GM23338 (cell line): ENCODE measurements at regions not wholly inside any gene's neighbourhood (a gene's known extent, or its start where the extent isn't known, plus 50 kb on each side); places are given as distances from the start of the nearest gene placed in this dataset.

ENCODE experiments used
- ATAC-seq: fragments of 200-7000 bp; cut with Tn5 transposase; 3 replicates; pipeline ENCODE4 v1.9.1; 2020
- DNase-seq: peaks from one replicate; pipeline ENCODE4 v3.0.0-alpha.2; 2015; ENCODE audit warnings: low spot score
- H2AFZ ChIP-seq: fragments of 200-600 bp; sonication (generic); 2 replicates; pipeline ENCODE4 v1.8.0; 2016; ENCODE audit warnings: antibody characterized with exemption, mild to moderate bottlenecking, moderate library complexity
- H3F3A ChIP-seq: fragments of 200-600 bp; sonication (generic); replicated peaks from 2 replicates; pipeline ENCODE4 v1.8.0; 2017; ENCODE audit warnings: antibody characterized with exemption, mixed run types, low read depth
- H3K27ac ChIP-seq: fragments of 200-600 bp; sonication (generic); 2 replicates; pipeline ENCODE4 v1.6.1; 2016; ENCODE audit warnings: low read depth
- H3K27me3 ChIP-seq: fragments of 200-600 bp; sonication (generic); 2 replicates; pipeline ENCODE4 v1.8.0; 2016; ENCODE audit warnings: mild to moderate bottlenecking, mixed run types, moderate library complexity; ENCODE audit not compliant: insufficient read depth
- H3K36me3 ChIP-seq: fragments of 200-600 bp; sonication (generic); 2 replicates; pipeline ENCODE4 v1.8.0; 2016; ENCODE audit warnings: mild to moderate bottlenecking; ENCODE audit not compliant: insufficient read depth
- H3K4me1 ChIP-seq: fragments of 200-600 bp; sonication (generic); 2 replicates; pipeline ENCODE4 v1.8.0; 2016; ENCODE audit warnings: mild to moderate bottlenecking, moderate library complexity; ENCODE audit not compliant: insufficient read depth
- H3K4me2 ChIP-seq: fragments of 200-600 bp; sonication (generic); 2 replicates; pipeline ENCODE4 v1.7.1; 2017; ENCODE audit warnings: mixed run types
- H3K4me3 ChIP-seq: fragments of 200-600 bp; sonication (generic); 2 replicates; pipeline ENCODE4 v1.6.1; 2016; ENCODE audit warnings: mixed run types
- H3K79me2 ChIP-seq: fragments of 200-600 bp; sonication (generic); replicated peaks from 2 replicates; pipeline ENCODE4 v1.8.0; 2017; ENCODE audit warnings: mild to moderate bottlenecking; ENCODE audit not compliant: insufficient read depth
- H3K9me2 ChIP-seq: fragments of 200-600 bp; sonication (generic); 2 replicates; pipeline ENCODE4 v1.8.0; 2017; ENCODE audit not compliant: insufficient read depth
- H4K20me1 ChIP-seq: fragments of 200-600 bp; sonication (generic); replicated peaks from 2 replicates; pipeline ENCODE4 v1.8.0; 2017; ENCODE audit warnings: mild to moderate bottlenecking; ENCODE audit not compliant: insufficient read depth
- H3K27ac Mint-ChIP-seq: 2 replicates; pipeline ENCODE4 v1.8.0; 2020; ENCODE audit warnings: inconsistent platforms, mild to moderate bottlenecking, moderate library complexity, mixed read lengths
- H3K27me3 Mint-ChIP-seq: 3 replicates; pipeline ENCODE4 v1.8.0; 2022; ENCODE audit warnings: low read depth, mild to moderate bottlenecking, moderate library complexity, mixed read lengths, inconsistent platforms; ENCODE audit not compliant: insufficient read depth, poor library complexity
- H3K36me3 Mint-ChIP-seq: 3 replicates; pipeline ENCODE4 v1.8.0; 2021; ENCODE audit warnings: low read depth, mild to moderate bottlenecking, inconsistent platforms, moderate library complexity, mixed read lengths
- H3K4me1 Mint-ChIP-seq: 3 replicates; pipeline ENCODE4 v1.8.0; 2020; ENCODE audit warnings: mild to moderate bottlenecking, inconsistent platforms, mixed read lengths
- H3K4me3 Mint-ChIP-seq: 3 replicates; pipeline ENCODE4 v1.8.0; 2021; ENCODE audit warnings: moderate library complexity, mild to moderate bottlenecking, inconsistent platforms, mixed read lengths
- H3K9me3 Mint-ChIP-seq: 3 replicates; pipeline ENCODE4 v1.8.0; 2020; ENCODE audit warnings: moderate library complexity, mild to moderate bottlenecking, inconsistent platforms, mixed read lengths
- CREB1 ChIP-seq: fragments of 250-450 bp; sonication (Bioruptor Pico); IDR thresholded peaks from 2 replicates; pipeline ENCODE4 v1.5.0; 2020; ENCODE audit warnings: low read depth, mild to moderate bottlenecking, moderate library complexity
- CTCF ChIP-seq, 2 experiments: fragments of 200-600 bp in 1 of 2; sonication (generic) in 1 of 2; conservative IDR thresholded peaks; 2 replicates each; pipeline versions ENCODE4 v1.5.1 to v1.6.1; 2016 to 2017; ENCODE audit warnings: antibody characterized with exemption in 2 of 2, low read depth in 2 of 2, mild to moderate bottlenecking in 2 of 2, moderate library complexity in 1 of 2
- EZH2 ChIP-seq: fragments of 200-600 bp; sonication (generic); IDR thresholded peaks from one replicate; pipeline ENCODE4 v1.8.0; 2017; ENCODE audit warnings: antibody characterized with exemption, mild to moderate bottlenecking, low read depth; ENCODE audit not compliant: unreplicated experiment
- JUNB ChIP-seq: IDR thresholded peaks from one replicate; pipeline ENCODE4 v1.6.1; 2016; ENCODE audit warnings: antibody characterized with exemption; ENCODE audit not compliant: unreplicated experiment
- REST ChIP-seq: IDR thresholded peaks from one replicate; pipeline ENCODE4 v1.6.1; 2018; ENCODE audit warnings: antibody characterized with exemption; ENCODE audit not compliant: unreplicated experiment
- STAT1 ChIP-seq: IDR thresholded peaks from one replicate; pipeline ENCODE4 v1.6.1; 2016; ENCODE audit warnings: antibody characterized with exemption; ENCODE audit not compliant: unreplicated experiment
- ZNF114 ChIP-seq: fragments of 250-450 bp; sonication (Bioruptor Pico); IDR thresholded peaks from 2 replicates; pipeline ENCODE4 v1.5.0; 2020; ENCODE audit warnings: mild to moderate bottlenecking, moderate library complexity
- ZNF331 ChIP-seq: fragments of 250-450 bp; sonication (Bioruptor Pico); IDR thresholded peaks from 2 replicates; pipeline ENCODE4 v1.5.0; 2020; ENCODE audit warnings: low read depth, mild to moderate bottlenecking, moderate library complexity
- ZNF462 ChIP-seq: fragments of 250-450 bp; sonication (Bioruptor Pico); IDR thresholded peaks from 2 replicates; pipeline ENCODE4 v1.5.0; 2020; ENCODE audit warnings: mild to moderate bottlenecking, moderate library complexity

- H3K27me3 Mint-ChIP-seq = peaks cover 1% of the 10 kb centered on the region
- Histone ChIP-seq H3K27me3 (no peaks in the 10 kb centered on the region), H3F3A (no peaks in the 10 kb centered on the region), H4K20me1 (no peaks in the 10 kb centered on the region), H3K79me2 (no peaks in the 10 kb centered on the region), H3K4me2 (no peak overlapping the region), H2AFZ (no peak overlapping the region), H3K36me3 (no peaks in the 10 kb centered on the region), H3K27ac (no peak overlapping the region), H3K4me3 (no peak overlapping the region), H3K4me1 (no peaks in the 10 kb centered on the region), H3K9me2 (no peaks in the 10 kb centered on the region)
- H3K4me1 Mint-ChIP-seq = no peaks in the 10 kb centered on the region
- no peak for DNase-seq
- no peaks in the 10 kb centered on the region for H3K9me3 Mint-ChIP-seq
- H3K4me3 Mint-ChIP-seq = no peak overlapping the region
- no peaks in the 10 kb centered on the region for H3K36me3 Mint-ChIP-seq
- H3K27ac Mint-ChIP-seq = no peak overlapping the region
- ATAC-seq = no peak
- TF ChIP-seq EZH2 (no peak), JUNB (no peak), ZNF331 (CRISPR knock-in tag) (no peak), ZNF114 (CRISPR knock-in tag) (no peak), STAT1 (no peak), ZNF462 (CRISPR knock-in tag) (no peak), REST (no peak), CREB1 (CRISPR knock-in tag) (no peak), CTCF (conservative IDR thresholded peaks at IDR 0.05; ENCODE audit: low read depth in 2 of 2) (no peak)
Measured at GRCh38 chr4:173736840-173737239, 206.8 kb upstream of the HAND2 start.
